Stomach (tissue), 8 donors: ENCODE measurements at regions not wholly inside any gene's neighbourhood (a gene's known extent, or its start where the extent isn't known, plus 50 kb on each side); places are given as distances from the start of the nearest gene placed in this dataset.

Experiments used
- DNase-seq, 2 donors: peaks; one replicate each; pipeline versions ENCODE4 v3.0.0 to v3.0.0-alpha.2; 2013 to 2019
- H3K27ac ChIP-seq, 5 donors: fragments of 200-600 bp in 4 of 5; sonication (generic) in 4 of 5; one replicate each; pipeline ENCODE4 v1.5.1; 2013 to 2019; ENCODE audit warnings: mild to moderate bottlenecking in 1 of 5, moderate library complexity in 1 of 5
- H3K27me3 ChIP-seq, 3 donors: fragments of 200-600 bp; sonication (generic); one replicate each; pipeline ENCODE4 v1.5.1; 2017 to 2019; ENCODE audit warnings: mixed run types in 1 of 3
- H3K36me3 ChIP-seq, 4 donors: fragments of 200-600 bp; sonication (generic); 1 replicate in 3 of 4; 2 replicates in 1 of 4; pipeline ENCODE4 v1.5.1; 2016 to 2019
- H3K4me1 ChIP-seq, 4 donors: fragments of 200-600 bp; sonication (generic); one replicate each; pipeline ENCODE4 v1.5.1; 2016 to 2019
- H3K4me3 ChIP-seq, 4 donors: fragments of 200-600 bp; sonication (generic) in 3 of 4; one replicate each; pipeline ENCODE4 v1.5.1; 2016 to 2019; ENCODE audit warnings: mild to moderate bottlenecking in 1 of 4
- H3K9me3 ChIP-seq, 4 donors: fragments of 200-600 bp; sonication (generic); one replicate each; pipeline ENCODE4 v1.5.1; 2016 to 2019
- CTCF ChIP-seq, 7 experiments: fragments of 450-650 bp in 4 of 7; fragments of 200-600 bp in 3 of 7; sonication (generic) in 3 of 7; IDR thresholded peaks; one replicate each; pipeline ENCODE4 v1.5.1; 2016 to 2019; ENCODE audit warnings: antibody characterized with exemption in 7 of 7, control low read depth in 2 of 7, mild to moderate bottlenecking in 1 of 7
- EP300 ChIP-seq: sonication (generic); formaldehyde crosslinking; IDR thresholded peaks from one replicate; pipeline ENCODE4 v1.6.1; 2017; ENCODE audit warnings: antibody characterized with exemption
- POLR2A ChIP-seq, 4 donors: fragments of 450-650 bp; IDR thresholded peaks; one replicate each; pipeline ENCODE4 v1.6.1; 2016; ENCODE audit warnings: antibody characterized with exemption in 4 of 4, control low read depth in 2 of 4, mild to moderate bottlenecking in 1 of 4, moderate library complexity in 1 of 4
- POLR2AphosphoS5 ChIP-seq, 3 donors: sonication (generic); formaldehyde crosslinking; IDR thresholded peaks; one replicate each; pipeline ENCODE4 v1.6.1; 2016; ENCODE audit warnings: antibody characterized with exemption in 3 of 3
- WGBS, 5 donors: extraction: QIAGEN DNeasy Blood & Tissue Kit in 3 of 5; methylation state at CpG; one replicate each; pipeline versions ENCODE4 v1.1.5 to v1.1.7; 2013 to 2018; 5-methylcytosine and 5-hydroxymethylcytosine counted together
- intact Hi-C: fragments of 100-400 bp; cut with DNase I; formaldehyde crosslinking; loops from one replicate; pipeline ENCODE4 v1.15.1; 2023; ENCODE audit warnings: low total_unique reads
- donor health status: healthy with polysubstance abuse.
- donor health status: Bipolar disorder and iron deficiency.
- donor health status: healthy.

DNA sequence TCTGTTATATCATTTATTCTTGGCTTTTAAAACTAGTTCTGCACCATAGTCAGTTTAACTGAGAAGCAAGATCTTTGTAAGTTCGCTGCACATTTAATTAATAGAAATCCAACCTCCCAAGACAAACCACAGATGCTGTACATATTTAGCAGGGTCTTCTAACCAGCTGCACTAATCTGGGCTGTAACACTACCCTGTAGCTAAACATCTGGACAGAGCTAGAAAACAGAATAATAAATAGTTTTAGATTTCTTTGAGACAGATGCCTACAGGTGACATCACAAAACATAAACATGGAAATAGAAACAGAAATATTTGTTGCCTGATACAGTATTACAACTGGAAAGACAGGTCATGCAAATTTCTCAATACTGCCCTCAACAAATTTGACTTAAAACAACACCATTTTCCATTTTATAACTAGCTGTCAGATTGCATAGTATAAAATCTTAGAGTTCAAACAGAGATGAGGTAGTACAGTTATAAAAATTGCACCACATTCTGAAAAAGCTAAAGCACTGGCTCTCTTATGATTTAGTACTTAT is 315.1 kb downstream of the NR4A2 start:
- no peak for DNase-seq
- H3K27ac ChIP-seq = no peak overlapping the region
- 46 to 82% (median 68%) methylated on average over 1 of the region's 1 CpG for WGBS, 5 donors
- peaks cover 0 to 11% (median 5%) of the 10 kb centered on the region in 4 donors for H3K4me1 ChIP-seq
- H3K36me3 ChIP-seq = no peaks in the 10 kb centered on the region
- intact Hi-C loops = no loop called here
- H3K27me3 ChIP-seq = no peaks in the 10 kb centered on the region
- TF ChIP-seq POLR2AphosphoS5 (IDR thresholded peaks at IDR 0.05) = no peak
- TF ChIP-seq POLR2A (IDR thresholded peaks at IDR 0.05) = no peak
- no peaks in the 10 kb centered on the region for H3K9me3 ChIP-seq
- H3K4me3 ChIP-seq = no peak overlapping the region

GRCh38 chr2:156009293-156009692 is 323.2 kb downstream of the NR4A2 start:
- no peak overlapping the region for H3K27ac ChIP-seq
- no peaks in the 10 kb centered on the region for H3K4me1 ChIP-seq
- 62 to 75% (median 67%) methylated on average over 2 of the region's 2 CpGs for WGBS, 5 donors
- intact Hi-C loops = no loop called here
- DNase-seq = no peak
- H3K4me3 ChIP-seq = no peak overlapping the region
- H3K36me3 ChIP-seq = no peaks in the 10 kb centered on the region
- TF ChIP-seq POLR2A (IDR thresholded peaks at IDR 0.05) (no peak), CTCF (IDR thresholded peaks at IDR 0.05) (no peak), POLR2AphosphoS5 (IDR thresholded peaks at IDR 0.05) (no peak), EP300 (no peak)
- peaks cover 0 to 10% (median 7%) of the 10 kb centered on the region in 4 donors for H3K9me3 ChIP-seq
- no peaks in the 10 kb centered on the region for H3K27me3 ChIP-seq

DNA sequence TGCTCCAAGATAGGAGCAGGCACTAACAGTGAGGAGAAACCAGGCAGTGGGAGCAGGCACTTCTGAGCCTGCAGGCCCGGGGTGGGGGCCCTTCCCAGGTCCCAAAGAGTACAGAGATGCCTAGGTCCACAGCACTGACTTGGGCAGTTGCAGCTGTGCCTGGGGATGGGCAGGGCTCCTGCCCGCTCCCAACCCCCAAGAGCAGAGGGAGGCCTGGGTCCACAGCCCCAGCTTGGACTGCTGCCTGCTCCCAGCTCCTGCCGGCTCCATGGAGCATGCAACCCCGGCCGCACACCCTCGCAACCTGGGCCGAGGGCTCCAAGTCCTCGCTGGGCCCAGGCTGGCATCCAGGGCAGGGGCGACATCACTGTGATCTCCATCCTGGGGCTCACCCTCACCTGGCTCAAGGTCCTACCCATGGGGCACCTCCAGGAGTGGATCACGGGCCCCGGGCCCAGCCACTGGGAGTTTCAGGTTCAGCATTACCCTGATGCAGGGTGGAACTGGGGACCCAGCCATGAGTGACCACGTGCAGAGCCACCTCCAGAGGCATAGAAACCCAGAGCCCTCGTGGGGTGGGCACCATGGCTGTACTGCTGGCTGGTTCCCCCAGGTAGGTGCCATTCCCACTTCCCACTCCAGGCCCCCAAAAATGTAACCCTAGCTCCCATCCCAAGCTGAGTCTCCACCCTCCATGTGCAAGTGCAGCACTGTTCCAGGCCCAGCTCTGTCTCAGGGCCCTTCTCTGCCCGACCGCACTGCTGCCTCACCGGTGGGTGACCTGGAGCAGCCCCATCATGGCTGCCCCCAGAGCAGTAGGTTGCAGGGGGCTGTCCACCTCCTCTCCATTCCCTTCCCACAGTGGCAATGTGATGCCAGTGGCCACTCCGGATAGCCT is 325.6 kb downstream of the NR4A2 start:
- WGBS, 5 donors = 72 to 94% (median 92%) methylated on average over 6 to 17 of the region's 17 CpGs
- no peaks in the 10 kb centered on the region for H3K36me3 ChIP-seq
- no peaks in the 10 kb centered on the region for H3K27me3 ChIP-seq
- no peaks in the 10 kb centered on the region for H3K4me1 ChIP-seq
- peaks cover 0 to 10% (median 7%) of the 10 kb centered on the region in 4 donors for H3K9me3 ChIP-seq
- DNase-seq = no peak
- intact Hi-C loops = no loop called here
- no peak overlapping the region for H3K4me3 ChIP-seq
- TF ChIP-seq POLR2AphosphoS5 (IDR thresholded peaks at IDR 0.05) (no peak), POLR2A (IDR thresholded peaks at IDR 0.05) (no peak), CTCF (IDR thresholded peaks at IDR 0.05) (no peak), EP300 (no peak)
- H3K27ac ChIP-seq = no peak overlapping the region

- 85 to 94% (median 91%) methylated on average over 1 to 3 of the region's 3 CpGs for WGBS, 5 donors
- intact Hi-C loops = no loop called here
Observed at GRCh38 chr2:156005999-156006712, 326.4 kb downstream of the NR4A2 start.

More at GRCh38 chr2:156005999-156006712, 326.4 kb downstream of the NR4A2 start:
- Histone ChIP-seq H3K27me3 (no peaks in the 10 kb centered on the region), H3K36me3 (no peaks in the 10 kb centered on the region), H3K27ac (no peak overlapping the region), H3K4me3 (no peak overlapping the region), H3K9me3 (peaks cover 0 to 5% (median 4%) of the 10 kb centered on the region in 4 donors), H3K4me1 (no peaks in the 10 kb centered on the region)
- no peak for DNase-seq
- TF ChIP-seq POLR2A (IDR thresholded peaks at IDR 0.05) = no peak
- TF ChIP-seq POLR2AphosphoS5 (IDR thresholded peaks at IDR 0.05) = no peak
- no peak for TF ChIP-seq EP300
- TF ChIP-seq CTCF (IDR thresholded peaks at IDR 0.05) = no peak
